Sigmoid colon (tissue), 4 donors: ENCODE measurements at regions not wholly inside any gene's neighbourhood (a gene's known extent, or its start where the extent isn't known, plus 50 kb on each side); places are given as distances from the start of the nearest gene placed in this dataset.

Experiments
- EP300 ChIP-seq, 4 donors: sonication (generic); formaldehyde crosslinking; IDR thresholded peaks; one replicate each; pipeline ENCODE4 v1.6.1; 2017; ENCODE audit warnings: antibody characterized with exemption in 4 of 4
- POLR2A ChIP-seq, 2 donors: fragments of 450-650 bp; IDR thresholded peaks; one replicate each; pipeline ENCODE4 v1.6.1; 2016; ENCODE audit warnings: antibody characterized with exemption in 2 of 2, mild to moderate bottlenecking in 2 of 2, moderate library complexity in 2 of 2
- POLR2AphosphoS5 ChIP-seq, 4 donors: sonication (generic); formaldehyde crosslinking; IDR thresholded peaks; one replicate each; pipeline ENCODE4 v1.6.1; 2017; ENCODE audit warnings: antibody characterized with exemption in 4 of 4
- TF ChIP-seq, protein P1 (sequence below), 4 experiments: fragments of 450-650 bp in 3 of 4; fragments of 200-600 bp in 1 of 4; IDR thresholded peaks; one replicate each; pipeline ENCODE4 v1.5.1; 2016 to 2019; ENCODE audit warnings: antibody characterized with exemption in 4 of 4, mild to moderate bottlenecking in 3 of 4, moderate library complexity in 2 of 4

GRCh38 chrX:8861908-8862307 lies 60.7 kb upstream of the FAM9A start:
- TF ChIP-seq, protein P1, sequence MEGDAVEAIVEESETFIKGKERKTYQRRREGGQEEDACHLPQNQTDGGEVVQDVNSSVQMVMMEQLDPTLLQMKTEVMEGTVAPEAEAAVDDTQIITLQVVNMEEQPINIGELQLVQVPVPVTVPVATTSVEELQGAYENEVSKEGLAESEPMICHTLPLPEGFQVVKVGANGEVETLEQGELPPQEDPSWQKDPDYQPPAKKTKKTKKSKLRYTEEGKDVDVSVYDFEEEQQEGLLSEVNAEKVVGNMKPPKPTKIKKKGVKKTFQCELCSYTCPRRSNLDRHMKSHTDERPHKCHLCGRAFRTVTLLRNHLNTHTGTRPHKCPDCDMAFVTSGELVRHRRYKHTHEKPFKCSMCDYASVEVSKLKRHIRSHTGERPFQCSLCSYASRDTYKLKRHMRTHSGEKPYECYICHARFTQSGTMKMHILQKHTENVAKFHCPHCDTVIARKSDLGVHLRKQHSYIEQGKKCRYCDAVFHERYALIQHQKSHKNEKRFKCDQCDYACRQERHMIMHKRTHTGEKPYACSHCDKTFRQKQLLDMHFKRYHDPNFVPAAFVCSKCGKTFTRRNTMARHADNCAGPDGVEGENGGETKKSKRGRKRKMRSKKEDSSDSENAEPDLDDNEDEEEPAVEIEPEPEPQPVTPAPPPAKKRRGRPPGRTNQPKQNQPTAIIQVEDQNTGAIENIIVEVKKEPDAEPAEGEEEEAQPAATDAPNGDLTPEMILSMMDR (IDR thresholded peaks at IDR 0.05), result no peak
- TF ChIP-seq POLR2AphosphoS5 (IDR thresholded peaks at IDR 0.05) (no peak), EP300 (IDR thresholded peaks at IDR 0.05) (no peak), POLR2A (IDR thresholded peaks at IDR 0.05) (no peak)
